Activated CD8-positive, alpha-beta memory T cell treated with anti-CD3 and anti-CD28 coated beads, Interleukin-2, amount 50 U/mL, for 48 hours (primary cell): ENCODE measurements at regions not wholly inside any gene's neighbourhood (a gene's known extent, or its start where the extent isn't known, plus 50 kb on each side); places are given as distances from the start of the nearest gene placed in this dataset.

Experiments
- DNase-seq: peaks from one replicate; pipeline ENCODE4 v3.0.0-alpha.2; 2020

- no peak for DNase-seq
These were observed 163.2 kb upstream of the FAM9B start for GRCh38 chrX:9196961-9197640.

- DNase-seq, result no peak
These were observed 170.6 kb upstream of the FAM9B start for GRCh38 chrX:9204560-9204959.

GRCh38 chrX:9205599-9206223 lies 171.8 kb upstream of the FAM9B start:
- DNase-seq, result no peak

- DNase-seq, result no peak
These were observed 173.2 kb upstream of the FAM9B start for GRCh38 chrX:9207142-9207541.

- no peak for DNase-seq
These were observed 177.3 kb upstream of the FAM9B start for GRCh38 chrX:9211269-9211668.

GRCh38 chrX:9221781-9222180 lies 187.9 kb upstream of the FAM9B start:
- no peak for DNase-seq

- no peak for DNase-seq
These were observed 188.4 kb upstream of the FAM9B start for GRCh38 chrX:9222299-9222698.

- DNase-seq, result no peak
These were observed 193.3 kb upstream of the FAM9B start for GRCh38 chrX:9227276-9227675.

GRCh38 chrX:9231491-9231890 lies 197.6 kb upstream of the FAM9B start:
- DNase-seq, result no peak

GRCh38 chrX:9233141-9233540 lies 199.2 kb upstream of the FAM9B start:
- DNase-seq, result no peak

GRCh38 chrX:9234315-9234714 lies 200.4 kb upstream of the FAM9B start:
- DNase-seq, result no peak

- no peak for DNase-seq
These were observed 201.8 kb upstream of the FAM9B start for GRCh38 chrX:9235722-9236121.

GRCh38 chrX:9240956-9241355 lies 207.0 kb upstream of the FAM9B start:
- DNase-seq, result no peak

GRCh38 chrX:9241427-9241826 lies 207.5 kb upstream of the FAM9B start:
- no peak for DNase-seq

GRCh38 chrX:9249051-9249846 lies 215.3 kb upstream of the FAM9B start:
- no peak for DNase-seq

- DNase-seq, result no peak
These were observed 212.7 kb upstream of the TBL1X start for GRCh38 chrX:9252182-9252581.

- no peak for DNase-seq
These were observed 211.6 kb upstream of the TBL1X start for GRCh38 chrX:9253211-9253610.

GRCh38 chrX:9257718-9258420 lies 207.0 kb upstream of the TBL1X start:
- DNase-seq, result no peak

- DNase-seq, result no peak
These were observed 206.3 kb upstream of the TBL1X start for GRCh38 chrX:9258421-9259104.

- DNase-seq, result no peak
These were observed 204.3 kb upstream of the TBL1X start for GRCh38 chrX:9260603-9261002.

- no peak for DNase-seq
These were observed 197.4 kb upstream of the TBL1X start for GRCh38 chrX:9267415-9267814.

- no peak for DNase-seq
These were observed 195.7 kb upstream of the TBL1X start for GRCh38 chrX:9269134-9269533.
